Muscle layer of colon (tissue), 2 donors: ENCODE measurements at regions not wholly inside any gene's neighbourhood (a gene's known extent, or its start where the extent isn't known, plus 50 kb on each side); places are given as distances from the start of the nearest gene placed in this dataset.

Experiments used
- H3K27ac ChIP-seq: one replicate; pipeline ENCODE4 v1.7.0; 2013; ENCODE audit warnings: low read depth, mild to moderate bottlenecking, low read length, moderate library complexity
- H3K27me3 ChIP-seq, 2 donors: one replicate each; pipeline ENCODE4 v1.7.0; 2013; ENCODE audit warnings: low read length in 2 of 2, mild to moderate bottlenecking in 2 of 2; ENCODE audit not compliant: insufficient read depth in 2 of 2, control insufficient read depth in 1 of 2
- H3K36me3 ChIP-seq: one replicate; pipeline ENCODE4 v1.7.0; 2013; ENCODE audit warnings: mild to moderate bottlenecking, low read length; ENCODE audit not compliant: insufficient read depth
- H3K4me1 ChIP-seq: one replicate; pipeline ENCODE4 v1.7.0; 2013; ENCODE audit warnings: mild to moderate bottlenecking, low read length; ENCODE audit not compliant: insufficient read depth
- H3K4me3 ChIP-seq, 2 donors: one replicate each; pipeline ENCODE4 v1.7.0; 2013; ENCODE audit warnings: low read length in 2 of 2, low read depth in 1 of 2, mild to moderate bottlenecking in 1 of 2, moderate library complexity in 1 of 2
- H3K9ac ChIP-seq: one replicate; pipeline ENCODE4 v1.7.0; 2013; ENCODE audit warnings: low read length
- H3K9me3 ChIP-seq: one replicate; pipeline ENCODE4 v1.7.0; 2013; ENCODE audit warnings: mild to moderate bottlenecking, low read length
- donor health status: abdominal sarcoma.
- donor health status: Adenocarcinoma of cecum.

GRCh38 chr6:163766936-163767335 lies 352.4 kb downstream of the QKI start:
- Histone ChIP-seq H3K36me3 (no peaks in the 10 kb centered on the region), H3K4me1 (peaks cover 4% of the 10 kb centered on the region), H3K27ac (no peak overlapping the region), H3K4me3 (no peak overlapping the region), H3K9ac (no peak overlapping the region), H3K27me3 (no peaks in the 10 kb centered on the region), H3K9me3 (no peaks in the 10 kb centered on the region)

GRCh38 chr6:163765335-163765734 lies 350.8 kb downstream of the QKI start:
- Histone ChIP-seq H3K9ac (no peak overlapping the region), H3K9me3 (no peaks in the 10 kb centered on the region), H3K4me1 (peaks cover 4% of the 10 kb centered on the region), H3K36me3 (no peaks in the 10 kb centered on the region), H3K27ac (no peak overlapping the region), H3K4me3 (no peak overlapping the region), H3K27me3 (no peaks in the 10 kb centered on the region)

- no peaks in the 10 kb centered on the region for H3K36me3 ChIP-seq
- H3K27ac ChIP-seq, result no peak overlapping the region
- no peaks in the 10 kb centered on the region for H3K27me3 ChIP-seq
- H3K9ac ChIP-seq, result no peak overlapping the region
- H3K4me1 ChIP-seq, result peaks cover 4% of the 10 kb centered on the region
- H3K9me3 ChIP-seq, result no peaks in the 10 kb centered on the region
- no peak overlapping the region for H3K4me3 ChIP-seq
These were observed 350.0 kb downstream of the QKI start for GRCh38 chr6:163764565-163764964.

GRCh38 chr6:163761481-163761880 lies 347.0 kb downstream of the QKI start:
- Histone ChIP-seq H3K36me3 (no peaks in the 10 kb centered on the region), H3K4me3 (no peak overlapping the region), H3K4me1 (peaks cover 4% of the 10 kb centered on the region), H3K9me3 (no peaks in the 10 kb centered on the region), H3K27me3 (no peaks in the 10 kb centered on the region), H3K27ac (no peak overlapping the region), H3K9ac (no peak overlapping the region)

GRCh38 chr6:163760860-163761259 lies 346.3 kb downstream of the QKI start:
- H3K4me3 ChIP-seq, result no peak overlapping the region
- no peak overlapping the region for H3K9ac ChIP-seq
- no peak overlapping the region for H3K27ac ChIP-seq
- no peaks in the 10 kb centered on the region for H3K9me3 ChIP-seq
- H3K27me3 ChIP-seq, result no peaks in the 10 kb centered on the region
- H3K4me1 ChIP-seq, result peaks cover 4% of the 10 kb centered on the region
- H3K36me3 ChIP-seq, result no peaks in the 10 kb centered on the region

GRCh38 chr6:163759542-163759941 lies 345.0 kb downstream of the QKI start:
- H3K27me3 ChIP-seq, result no peaks in the 10 kb centered on the region
- H3K36me3 ChIP-seq, result no peaks in the 10 kb centered on the region

GRCh38 chr6:163757520-163757919 lies 343.0 kb downstream of the QKI start:
- Histone ChIP-seq H3K4me3 (no peak overlapping the region), H3K27me3 (no peaks in the 10 kb centered on the region), H3K9me3 (no peaks in the 10 kb centered on the region), H3K9ac (no peak overlapping the region), H3K4me1 (no peaks in the 10 kb centered on the region), H3K27ac (no peak overlapping the region), H3K36me3 (no peaks in the 10 kb centered on the region)

More at GRCh38 chr6:163759542-163759941, 345.0 kb downstream of the QKI start:
- Histone ChIP-seq H3K4me1 (no peaks in the 10 kb centered on the region), H3K9me3 (no peaks in the 10 kb centered on the region), H3K9ac (no peak overlapping the region), H3K27ac (no peak overlapping the region), H3K4me3 (no peak overlapping the region)

GRCh38 chr6:163756079-163756478 lies 341.6 kb downstream of the QKI start:
- H3K4me3 ChIP-seq, result no peak overlapping the region
- H3K36me3 ChIP-seq, result no peaks in the 10 kb centered on the region
- H3K27me3 ChIP-seq, result no peaks in the 10 kb centered on the region
- H3K9ac ChIP-seq, result no peak overlapping the region
- no peaks in the 10 kb centered on the region for H3K4me1 ChIP-seq
- no peak overlapping the region for H3K27ac ChIP-seq
- H3K9me3 ChIP-seq, result no peaks in the 10 kb centered on the region

- Histone ChIP-seq H3K36me3 (no peaks in the 10 kb centered on the region), H3K4me1 (no peaks in the 10 kb centered on the region), H3K9ac (no peak overlapping the region), H3K27me3 (no peaks in the 10 kb centered on the region), H3K27ac (no peak overlapping the region), H3K9me3 (no peaks in the 10 kb centered on the region), H3K4me3 (no peak overlapping the region)
These were observed 340.3 kb downstream of the QKI start for GRCh38 chr6:163754866-163755265.

- no peak overlapping the region for H3K4me3 ChIP-seq
- H3K36me3 ChIP-seq, result no peaks in the 10 kb centered on the region
- H3K9me3 ChIP-seq, result no peaks in the 10 kb centered on the region
- no peaks in the 10 kb centered on the region for H3K27me3 ChIP-seq
- no peaks in the 10 kb centered on the region for H3K4me1 ChIP-seq
- H3K9ac ChIP-seq, result no peak overlapping the region
- no peak overlapping the region for H3K27ac ChIP-seq
These were observed 338.9 kb downstream of the QKI start for GRCh38 chr6:163753430-163753829.

GRCh38 chr6:163752446-163752845 lies 337.9 kb downstream of the QKI start:
- no peaks in the 10 kb centered on the region for H3K9me3 ChIP-seq
- no peak overlapping the region for H3K27ac ChIP-seq
- no peak overlapping the region for H3K4me3 ChIP-seq
- H3K27me3 ChIP-seq, result no peaks in the 10 kb centered on the region
- H3K36me3 ChIP-seq, result no peaks in the 10 kb centered on the region
- H3K4me1 ChIP-seq, result no peaks in the 10 kb centered on the region
- H3K9ac ChIP-seq, result no peak overlapping the region

- Histone ChIP-seq H3K4me3 (no peak overlapping the region), H3K27ac (no peak overlapping the region), H3K36me3 (no peaks in the 10 kb centered on the region), H3K9me3 (no peaks in the 10 kb centered on the region), H3K4me1 (no peaks in the 10 kb centered on the region), H3K9ac (no peak overlapping the region), H3K27me3 (no peaks in the 10 kb centered on the region)
These were observed 336.6 kb downstream of the QKI start for GRCh38 chr6:163751032-163751525.
